ENCODE measurements at regions not wholly inside any gene's neighbourhood (a gene's known extent, or its start where the extent isn't known, plus 50 kb on each side); places are given as distances from the start of the nearest gene placed in this dataset.

DNA sequence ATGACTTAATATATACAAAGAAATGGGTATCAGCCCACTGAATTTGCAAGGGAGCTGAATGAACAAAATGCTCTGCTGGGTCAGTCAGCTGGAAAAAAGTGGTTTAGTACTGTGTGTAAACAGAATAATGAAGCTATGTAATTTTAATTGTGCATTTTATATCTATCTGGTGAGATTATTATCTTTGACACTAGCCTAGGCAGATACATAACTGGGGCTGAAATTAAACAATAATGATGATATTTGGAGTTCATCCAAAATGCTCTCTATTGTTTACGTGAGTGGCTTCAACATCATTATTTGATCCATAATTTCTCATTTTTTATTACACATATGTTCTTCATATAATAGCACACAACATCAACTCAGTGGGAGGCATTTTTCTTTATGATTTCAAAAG is 208.5 kb upstream of the SNX7 start:
- no peak overlapping the region; the same call in 1 of the 2 replicates for H3K27ac ChIP-seq
- TF ChIP-seq, protein P1, sequence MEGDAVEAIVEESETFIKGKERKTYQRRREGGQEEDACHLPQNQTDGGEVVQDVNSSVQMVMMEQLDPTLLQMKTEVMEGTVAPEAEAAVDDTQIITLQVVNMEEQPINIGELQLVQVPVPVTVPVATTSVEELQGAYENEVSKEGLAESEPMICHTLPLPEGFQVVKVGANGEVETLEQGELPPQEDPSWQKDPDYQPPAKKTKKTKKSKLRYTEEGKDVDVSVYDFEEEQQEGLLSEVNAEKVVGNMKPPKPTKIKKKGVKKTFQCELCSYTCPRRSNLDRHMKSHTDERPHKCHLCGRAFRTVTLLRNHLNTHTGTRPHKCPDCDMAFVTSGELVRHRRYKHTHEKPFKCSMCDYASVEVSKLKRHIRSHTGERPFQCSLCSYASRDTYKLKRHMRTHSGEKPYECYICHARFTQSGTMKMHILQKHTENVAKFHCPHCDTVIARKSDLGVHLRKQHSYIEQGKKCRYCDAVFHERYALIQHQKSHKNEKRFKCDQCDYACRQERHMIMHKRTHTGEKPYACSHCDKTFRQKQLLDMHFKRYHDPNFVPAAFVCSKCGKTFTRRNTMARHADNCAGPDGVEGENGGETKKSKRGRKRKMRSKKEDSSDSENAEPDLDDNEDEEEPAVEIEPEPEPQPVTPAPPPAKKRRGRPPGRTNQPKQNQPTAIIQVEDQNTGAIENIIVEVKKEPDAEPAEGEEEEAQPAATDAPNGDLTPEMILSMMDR (conservative IDR thresholded peaks at IDR 0.05), result no peak

DNA sequence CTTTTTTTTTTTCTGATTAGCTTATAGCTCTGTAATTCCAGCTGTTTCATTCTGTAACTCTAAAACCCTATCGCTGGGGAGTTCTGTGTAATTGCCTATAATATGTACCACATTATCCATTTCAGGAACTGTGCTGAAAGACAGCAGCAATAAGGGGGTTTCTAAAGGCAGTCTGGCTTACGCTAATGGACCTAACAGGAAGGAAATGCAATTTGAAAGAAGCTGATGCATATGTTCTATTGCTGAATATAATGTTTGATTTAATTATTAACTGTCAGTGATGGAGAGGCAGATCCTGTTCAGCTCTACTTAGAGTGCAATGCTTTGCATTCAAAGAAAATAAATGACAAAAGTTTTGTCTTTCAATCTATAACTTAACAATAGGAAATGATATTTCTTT is 209.4 kb upstream of the SNX7 start:
- TF ChIP-seq, protein P1 (conservative IDR thresholded peaks at IDR 0.05), result no peak

DNA sequence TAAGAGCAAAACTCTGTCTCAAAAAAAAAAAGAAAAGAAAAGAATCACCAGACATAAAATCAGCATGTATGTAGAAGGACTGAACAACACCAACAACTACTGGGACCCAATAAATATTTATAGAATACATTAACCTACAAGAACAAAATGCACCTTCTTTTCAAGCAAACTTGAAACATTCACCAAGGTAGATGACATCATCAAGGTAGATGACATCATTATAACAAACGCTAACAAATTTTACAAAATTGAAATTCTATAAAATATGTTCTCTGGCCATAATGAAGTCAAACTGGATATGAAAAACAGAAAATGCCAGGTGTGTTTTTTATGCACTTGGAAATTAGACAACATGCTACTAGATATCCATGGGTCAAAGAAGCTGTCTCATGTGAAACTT is 220.2 kb upstream of the SNX7 start:
- TF ChIP-seq, protein P1 (conservative IDR thresholded peaks at IDR 0.05), result no peak
- H3K27ac ChIP-seq, result no peak overlapping the region

More for the DNA sequence above, 209.4 kb upstream of the SNX7 start:
- no peak overlapping the region; the same call in 1 of the 2 replicates for H3K27ac ChIP-seq

DNA sequence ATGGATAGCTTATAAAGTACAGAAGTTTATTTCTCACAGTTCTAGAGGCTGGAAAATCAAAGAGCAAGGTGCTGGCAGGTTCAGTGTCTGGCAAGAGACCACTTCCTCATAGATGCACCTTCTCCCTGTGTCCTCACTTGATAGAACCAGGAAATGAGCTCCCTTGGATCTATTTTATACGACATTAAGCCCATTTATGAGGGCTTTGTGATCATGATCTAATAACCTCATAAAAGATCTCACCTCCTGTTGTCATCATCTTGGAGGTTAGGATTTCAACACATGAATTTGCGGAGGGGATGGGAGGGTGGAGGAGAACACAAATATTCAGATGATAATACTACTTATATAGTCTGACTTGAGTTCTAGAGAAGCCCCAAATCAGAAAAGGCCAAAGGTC is 222.1 kb upstream of the SNX7 start:
- TF ChIP-seq, protein P1 (conservative IDR thresholded peaks at IDR 0.05), result no peak

DNA sequence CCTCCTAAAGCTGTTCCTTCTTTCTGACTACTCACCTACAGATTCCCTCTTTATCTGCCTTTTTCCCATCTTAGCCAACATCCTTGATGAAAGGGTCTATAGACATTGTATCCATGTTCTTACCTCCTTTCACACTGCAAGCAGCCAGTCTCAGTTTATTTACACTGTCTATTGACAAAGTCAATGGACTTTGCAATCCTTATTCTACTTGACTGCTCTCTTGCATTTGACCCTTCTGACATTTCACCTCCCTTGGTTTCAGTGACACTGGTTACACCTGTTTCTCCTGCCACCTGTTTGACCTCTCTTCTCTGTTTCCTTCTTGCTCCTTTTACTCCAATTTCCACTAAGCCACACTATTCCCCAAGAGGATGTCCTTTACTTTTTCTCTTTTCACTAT is 224.0 kb upstream of the SNX7 start:
- H3K27ac ChIP-seq, result no peak overlapping the region
- TF ChIP-seq, protein P1 (conservative IDR thresholded peaks at IDR 0.05), result no peak

More for the DNA sequence above, 222.1 kb upstream of the SNX7 start:
- 0 out of 2 replicates have a peak overlapping the region, but pooled peaks have one; percentile 19 for H3K27ac ChIP-seq

DNA sequence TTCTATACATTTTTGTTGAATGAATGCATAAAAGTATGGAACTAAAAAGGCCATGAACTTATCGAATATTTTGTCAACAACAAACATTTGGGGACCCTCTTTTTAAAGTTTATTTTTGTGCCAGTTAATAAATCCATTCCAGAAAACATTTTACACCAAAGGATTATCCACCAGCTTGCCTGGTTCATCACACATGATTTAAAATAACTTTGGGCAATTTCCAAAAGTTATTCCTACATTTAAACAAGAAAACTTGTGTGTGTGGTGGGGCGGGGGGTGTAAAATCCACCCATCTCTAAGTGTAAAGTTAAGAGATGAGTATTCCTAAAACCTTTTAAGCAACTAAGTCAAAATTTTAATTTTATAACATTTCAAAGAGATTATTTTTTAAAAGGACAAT is 224.5 kb upstream of the SNX7 start:
- TF ChIP-seq, protein P1 (conservative IDR thresholded peaks at IDR 0.05), result no peak
- no peak overlapping the region for H3K27ac ChIP-seq

DNA sequence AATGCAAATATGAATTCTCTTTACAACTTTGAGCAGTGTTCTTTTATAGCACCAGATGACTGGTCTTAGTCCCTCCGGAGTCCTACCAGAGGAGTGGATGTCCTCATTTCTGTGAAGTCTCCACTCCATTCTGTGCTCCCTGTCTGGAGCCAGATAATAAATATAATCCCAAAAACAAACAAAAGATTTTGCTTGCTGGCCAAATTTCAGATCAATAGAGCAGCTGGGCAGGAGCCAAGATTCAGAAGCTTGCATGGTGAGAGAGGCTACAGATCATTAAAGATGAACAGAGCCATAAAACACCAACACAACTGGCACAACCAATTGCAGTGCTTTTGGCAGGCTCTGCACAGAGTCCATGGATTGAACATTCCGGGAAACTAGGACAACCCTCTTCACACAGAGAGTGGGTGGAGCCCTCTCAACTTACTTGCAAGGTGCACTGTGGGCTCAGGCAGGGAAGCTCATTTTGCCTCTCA is 231.5 kb upstream of the SNX7 start:
- TF ChIP-seq, protein P1 (conservative IDR thresholded peaks at IDR 0.05), result no peak
- peak overlapping the region; percentile 79 for H3K27ac ChIP-seq

Data from VCaP (cell line).